ENCODE measurements at regions not wholly inside any gene's neighbourhood (a gene's known extent, or its start where the extent isn't known, plus 50 kb on each side); places are given as distances from the start of the nearest gene placed in this dataset.
"Not testable (repeated sequence)": the region's sequence is repeated elsewhere in the genome, so short reads cannot be mapped to it uniquely, and the experiment has no call there.

DNA sequence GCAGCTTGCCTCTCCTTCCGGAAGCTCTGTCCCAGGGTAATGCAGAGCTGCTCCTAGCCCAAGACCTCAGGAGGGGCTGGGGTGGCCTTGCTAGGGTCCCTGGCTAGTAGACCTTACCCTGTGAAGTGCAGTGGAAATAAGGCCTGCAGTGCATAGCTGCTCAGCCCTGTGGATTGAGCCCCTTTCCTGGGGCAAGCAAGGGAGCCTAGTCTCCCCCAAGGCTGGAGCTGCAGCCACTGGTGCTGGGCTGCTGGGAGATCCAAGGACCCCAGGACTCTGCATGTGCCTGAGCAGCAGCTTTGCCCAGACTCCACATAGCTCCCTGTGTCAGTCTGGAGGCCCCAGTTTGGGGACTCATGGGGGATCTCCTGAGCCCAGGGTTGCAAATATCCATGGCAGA, 57.9 kb downstream of the FANCF start:
- no peak for DNase-seq (ENCODE audit: low read depth in 2 of 2)

DNA sequence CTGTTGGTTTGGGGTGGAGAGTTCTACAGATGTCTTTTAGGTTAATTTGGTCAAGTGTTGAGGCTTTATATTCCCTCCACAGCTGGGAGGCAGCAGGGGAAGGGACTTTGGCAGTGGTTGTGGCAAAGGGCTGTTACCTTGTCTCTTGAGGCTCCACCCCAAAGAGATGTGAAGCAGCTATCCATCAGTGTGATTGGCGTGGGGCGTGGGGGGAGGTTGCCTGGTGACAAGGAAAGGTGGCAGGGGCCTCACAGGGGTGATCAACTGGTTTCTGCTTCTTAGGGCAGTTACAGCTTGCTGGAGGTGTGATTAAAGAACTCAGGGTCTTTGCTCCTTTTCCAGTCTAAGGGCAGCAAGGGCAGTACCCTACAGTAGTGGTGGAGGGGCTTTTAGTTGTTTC, 59.3 kb downstream of the FANCF start:
- DNase-seq (ENCODE audit: low read depth in 2 of 2), result no peak

- no peak for DNase-seq (ENCODE audit: low read depth in 2 of 2)
Observed at GRCh38 chr11:22561283-22561682, 64.3 kb downstream of the FANCF start.

- no peak for DNase-seq (ENCODE audit: low read depth in 2 of 2)
Observed at GRCh38 chr11:22559416-22559815, 66.2 kb downstream of the FANCF start.

DNA sequence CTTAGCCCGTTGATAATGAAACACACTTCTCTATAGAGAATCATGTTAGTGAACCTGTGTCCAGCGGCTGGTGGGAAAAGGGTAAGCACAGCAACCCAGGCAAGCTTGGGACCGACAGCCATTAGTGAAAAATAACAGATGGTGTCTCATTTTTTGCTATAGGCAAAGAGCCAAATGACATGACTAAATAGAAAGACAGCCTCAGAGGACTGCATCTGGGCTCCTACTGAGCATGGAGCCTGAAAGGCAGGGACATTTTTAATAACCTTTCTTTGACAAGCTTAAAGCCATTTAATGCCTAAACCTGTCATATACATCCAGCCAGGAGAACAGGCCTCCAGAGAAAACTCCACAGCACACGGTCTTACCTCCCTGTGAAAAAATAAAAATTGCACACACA, 67.0 kb downstream of the FANCF start:
- DNase-seq (ENCODE audit: low read depth in 2 of 2), result no peak

GRCh38 chr11:22556381-22556780, 69.2 kb downstream of the FANCF start:
- DNase-seq (ENCODE audit: low read depth in 2 of 2), result no peak

DNA sequence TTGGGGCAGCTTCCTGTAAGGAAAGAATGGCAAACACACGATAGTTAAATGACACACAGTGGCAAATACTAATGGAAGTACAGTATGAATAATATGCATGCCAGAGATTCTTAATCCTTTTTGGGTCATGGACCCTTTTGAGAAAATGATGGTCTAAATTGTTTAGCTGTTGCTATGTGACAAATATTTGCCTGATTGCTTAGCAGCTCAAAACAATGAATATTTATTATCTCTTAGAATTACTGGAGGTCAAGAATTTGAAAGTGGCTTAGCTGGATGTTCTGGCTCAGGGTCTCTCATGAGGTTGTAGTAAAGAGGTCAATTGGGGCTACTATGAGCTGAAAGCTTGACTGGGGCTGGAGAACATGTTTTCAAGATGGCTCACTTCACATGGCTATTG, 69.7 kb downstream of the FANCF start:
- no peak for DNase-seq (ENCODE audit: low read depth in 2 of 2)

GRCh38 chr11:22554221-22554620, 71.4 kb downstream of the FANCF start:
- DNase-seq (ENCODE audit: low read depth in 2 of 2), result no peak

DNA sequence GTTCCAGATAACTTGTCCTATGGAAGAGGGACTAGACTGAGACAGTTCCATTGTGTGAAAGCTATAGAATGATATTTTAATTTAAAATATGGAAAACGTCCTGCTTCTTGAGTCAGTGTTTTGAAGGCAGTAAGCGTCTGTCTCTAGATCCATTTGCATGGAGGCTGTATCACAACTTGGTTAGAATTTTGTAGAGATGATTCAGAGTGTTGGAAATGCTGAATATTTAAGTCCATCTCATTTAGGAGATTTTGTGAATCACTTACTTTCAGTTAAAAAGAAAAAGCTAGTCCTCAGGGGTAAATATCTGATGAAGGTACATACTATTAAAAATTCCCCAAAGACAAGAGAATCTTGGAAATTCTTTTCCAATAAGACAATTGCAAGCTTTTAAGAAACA, 72.7 kb downstream of the FANCF start:
- no peak for DNase-seq (ENCODE audit: low read depth in 2 of 2)

GRCh38 chr11:22546746-22547145, 78.9 kb downstream of the FANCF start:
- no peak for DNase-seq (ENCODE audit: low read depth in 2 of 2)

- DNase-seq (ENCODE audit: low read depth in 2 of 2), result no peak
Observed at GRCh38 chr11:22543261-22543660, 82.4 kb downstream of the FANCF start.

GRCh38 chr11:22539821-22540256, 85.8 kb downstream of the FANCF start:
- DNase-seq (ENCODE audit: low read depth in 2 of 2), result no peak

DNA sequence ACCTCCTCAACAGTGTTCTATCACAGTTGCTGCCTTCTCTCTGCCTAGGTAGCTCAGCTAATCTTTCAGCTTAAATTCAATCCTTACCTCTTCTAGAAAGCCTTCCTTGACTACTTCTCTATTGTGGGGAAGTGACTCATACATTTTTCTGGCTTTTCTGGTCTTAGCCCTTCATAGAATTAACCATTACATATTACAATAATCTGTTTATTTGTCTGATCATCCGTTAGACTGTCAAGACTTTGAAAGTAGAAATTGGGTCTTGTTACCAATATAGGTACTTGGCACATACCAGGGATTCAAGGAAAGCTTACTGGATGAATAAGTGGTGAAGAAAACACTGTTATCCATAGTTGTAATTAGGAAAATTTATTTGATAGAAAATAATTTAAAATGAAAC, 89.6 kb downstream of the FANCF start:
- peak in 1 of 2 experiments; percentile 29 for DNase-seq (ENCODE audit: low read depth in 2 of 2)

- DNase-seq (ENCODE audit: low read depth in 2 of 2), result not testable (repeated sequence)
Observed at GRCh38 chr11:22528612-22529429, 96.8 kb downstream of the FANCF start.

DNA sequence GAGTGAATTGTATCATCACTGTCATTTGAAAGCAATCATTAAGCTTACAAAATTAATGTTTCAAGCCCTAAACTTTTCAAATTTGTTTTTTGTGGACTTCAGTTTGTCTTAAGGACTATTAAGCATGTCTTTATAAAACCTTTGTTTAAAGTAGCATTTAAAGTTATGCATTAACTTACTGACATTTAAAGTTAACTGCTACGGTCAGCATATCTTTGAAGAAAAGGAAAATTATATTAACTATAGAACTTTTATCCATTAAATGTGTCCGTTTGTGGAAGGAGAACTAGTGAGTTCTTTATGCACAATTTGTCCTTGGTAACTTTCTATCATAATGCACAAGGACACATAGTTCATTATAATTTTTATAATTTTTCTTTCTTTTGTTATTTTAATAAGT, 103.4 kb downstream of the FANCF start:
- no peak for DNase-seq (ENCODE audit: low read depth in 2 of 2)

GRCh38 chr11:22521226-22521625, 104.4 kb downstream of the FANCF start:
- DNase-seq (ENCODE audit: low read depth in 2 of 2), result peak; percentile 39 to 48

GRCh38 chr11:22520521-22520920, 105.1 kb downstream of the FANCF start:
- DNase-seq (ENCODE audit: low read depth in 2 of 2), result no peak

GRCh38 chr11:22518344-22518743, 107.3 kb downstream of the FANCF start:
- not testable (repeated sequence) for DNase-seq (ENCODE audit: low read depth in 2 of 2)

- DNase-seq (ENCODE audit: low read depth in 2 of 2), result no peak
Observed at GRCh38 chr11:22516111-22516510, 109.5 kb downstream of the FANCF start.

- DNase-seq (ENCODE audit: low read depth in 2 of 2), result no peak
Observed at GRCh38 chr11:22512457-22512856, 113.2 kb downstream of the FANCF start.

DNA sequence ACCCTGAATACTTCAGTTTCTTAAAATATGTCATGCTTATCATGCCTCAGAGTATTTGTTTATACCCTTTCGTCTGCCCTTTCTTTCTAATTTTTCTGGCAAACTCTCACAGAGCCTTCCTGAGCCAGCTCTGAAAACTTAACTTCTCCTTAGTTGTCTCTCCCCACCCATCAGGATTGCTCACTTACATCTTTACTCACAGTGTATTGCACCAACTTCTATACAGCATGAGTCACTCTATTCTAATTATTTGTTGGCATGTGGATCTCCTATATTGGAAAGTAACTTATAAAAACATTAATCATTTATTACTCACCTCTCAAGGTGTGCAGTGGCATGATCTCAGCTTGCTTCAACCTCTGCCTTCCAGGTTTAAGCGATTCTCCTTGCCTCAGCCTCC, 114.9 kb downstream of the FANCF start:
- peak; percentile 38 to 40 for DNase-seq (ENCODE audit: low read depth in 2 of 2)

DNA sequence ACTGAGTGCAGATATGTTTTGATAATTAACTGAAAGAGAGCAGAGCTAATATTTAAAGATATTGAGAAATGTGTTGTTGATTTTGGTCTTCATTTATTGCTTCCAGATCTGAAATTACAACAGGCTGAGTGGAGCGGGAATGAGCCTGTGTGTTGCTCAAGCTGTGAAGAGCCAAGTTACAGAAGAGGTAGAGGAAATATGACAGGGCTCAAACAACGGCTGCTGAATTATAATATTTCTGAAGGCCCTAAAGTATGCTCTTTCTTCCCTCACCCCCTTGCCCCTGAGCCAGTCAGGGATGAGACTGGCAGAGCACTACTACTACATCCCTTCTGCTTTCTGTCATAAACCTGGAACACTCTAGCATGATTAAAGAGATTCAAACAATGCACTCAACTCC, 115.6 kb downstream of the FANCF start:
- DNase-seq (ENCODE audit: low read depth in 2 of 2), result no peak

DNA sequence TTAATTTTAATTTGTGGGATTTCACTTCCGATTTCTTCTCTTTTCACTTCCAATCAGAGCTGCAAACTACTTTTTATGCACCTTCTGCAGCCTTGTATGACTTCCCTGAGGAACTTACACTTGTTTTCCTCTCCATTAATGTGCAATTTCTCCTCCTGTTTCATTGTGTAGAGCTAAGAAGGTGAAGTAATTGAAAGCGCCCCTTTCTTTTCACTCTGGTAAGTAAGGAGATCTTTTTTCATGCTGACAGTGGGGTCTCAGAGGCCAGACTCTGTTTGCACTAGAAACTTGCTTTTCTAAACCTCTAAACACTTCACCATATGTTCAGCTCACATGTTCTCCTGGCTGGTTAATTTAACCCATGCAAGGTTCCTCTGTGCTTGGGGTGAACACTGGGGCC, 117.0 kb downstream of the FANCF start:
- DNase-seq (ENCODE audit: low read depth in 2 of 2), result no peak

DNA sequence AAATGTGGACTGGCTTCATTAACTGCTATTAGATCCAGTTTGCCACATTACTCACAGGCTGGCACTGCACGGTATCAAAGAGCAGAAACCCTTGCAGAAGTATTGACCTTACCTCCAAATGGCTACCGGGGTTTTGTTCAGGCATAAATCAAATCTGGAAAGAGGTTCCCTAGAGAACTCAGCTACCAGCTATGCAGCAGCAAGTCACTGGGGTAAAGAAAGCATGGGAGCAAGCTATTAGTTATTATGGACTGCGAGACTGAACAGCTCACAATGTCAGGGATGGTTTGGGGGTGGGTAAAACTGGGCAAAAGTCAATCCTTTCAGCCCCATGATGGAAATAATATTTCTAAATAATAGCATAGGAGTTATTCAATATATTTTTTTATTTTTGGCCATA, 128.1 kb downstream of the FANCF start:
- no peak for DNase-seq (ENCODE audit: low read depth in 2 of 2)
